ENCODE measurements at regions not wholly inside any gene's neighbourhood (a gene's known extent, or its start where the extent isn't known, plus 50 kb on each side); places are given as distances from the start of the nearest gene placed in this dataset.
"Not testable (repeated sequence)": the region's sequence is repeated elsewhere in the genome, so short reads cannot be mapped to it uniquely, and the experiment has no call there.

DNA sequence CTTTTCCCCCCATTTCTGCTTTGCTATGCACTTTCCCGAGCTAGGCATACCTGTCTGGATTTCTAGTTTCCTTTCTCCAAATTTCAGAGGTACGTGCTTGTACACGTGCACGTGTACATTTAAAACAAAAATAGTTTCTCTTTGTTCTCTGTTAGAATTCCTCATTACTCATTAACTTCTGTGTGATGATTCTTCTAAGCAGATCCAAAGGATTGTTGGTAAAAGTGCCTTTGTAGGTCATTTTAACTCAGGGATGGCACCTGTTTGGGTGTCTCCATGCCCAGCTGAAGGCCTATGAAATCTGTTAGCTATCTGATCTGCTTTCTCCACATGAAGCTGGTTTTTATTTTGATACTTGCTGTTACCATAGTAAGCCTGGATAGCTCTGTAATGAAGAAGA lies 264.3 kb downstream of the LPIN1 start:
- H3K27me3 ChIP-seq = no peaks in the 10 kb centered on the region
- intact Hi-C loops (cut with DNase I) = no loop called here
- no peaks in the 10 kb centered on the region for H3K9me3 ChIP-seq
- H3K4me3 ChIP-seq = no peak overlapping the region
- H3K4me1 ChIP-seq = no peaks in the 10 kb centered on the region
- no peak for DNase-seq
- H3K27ac ChIP-seq = no peak overlapping the region
- no peak overlapping the region for H3K9ac ChIP-seq (ENCODE audit: low read depth in 2 of 2, low read length in 2 of 2)
- TF ChIP-seq, protein P1, sequence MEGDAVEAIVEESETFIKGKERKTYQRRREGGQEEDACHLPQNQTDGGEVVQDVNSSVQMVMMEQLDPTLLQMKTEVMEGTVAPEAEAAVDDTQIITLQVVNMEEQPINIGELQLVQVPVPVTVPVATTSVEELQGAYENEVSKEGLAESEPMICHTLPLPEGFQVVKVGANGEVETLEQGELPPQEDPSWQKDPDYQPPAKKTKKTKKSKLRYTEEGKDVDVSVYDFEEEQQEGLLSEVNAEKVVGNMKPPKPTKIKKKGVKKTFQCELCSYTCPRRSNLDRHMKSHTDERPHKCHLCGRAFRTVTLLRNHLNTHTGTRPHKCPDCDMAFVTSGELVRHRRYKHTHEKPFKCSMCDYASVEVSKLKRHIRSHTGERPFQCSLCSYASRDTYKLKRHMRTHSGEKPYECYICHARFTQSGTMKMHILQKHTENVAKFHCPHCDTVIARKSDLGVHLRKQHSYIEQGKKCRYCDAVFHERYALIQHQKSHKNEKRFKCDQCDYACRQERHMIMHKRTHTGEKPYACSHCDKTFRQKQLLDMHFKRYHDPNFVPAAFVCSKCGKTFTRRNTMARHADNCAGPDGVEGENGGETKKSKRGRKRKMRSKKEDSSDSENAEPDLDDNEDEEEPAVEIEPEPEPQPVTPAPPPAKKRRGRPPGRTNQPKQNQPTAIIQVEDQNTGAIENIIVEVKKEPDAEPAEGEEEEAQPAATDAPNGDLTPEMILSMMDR (IDR thresholded peaks at IDR 0.05) = no peak
- no peaks in the 10 kb centered on the region for H3K36me3 ChIP-seq

DNA sequence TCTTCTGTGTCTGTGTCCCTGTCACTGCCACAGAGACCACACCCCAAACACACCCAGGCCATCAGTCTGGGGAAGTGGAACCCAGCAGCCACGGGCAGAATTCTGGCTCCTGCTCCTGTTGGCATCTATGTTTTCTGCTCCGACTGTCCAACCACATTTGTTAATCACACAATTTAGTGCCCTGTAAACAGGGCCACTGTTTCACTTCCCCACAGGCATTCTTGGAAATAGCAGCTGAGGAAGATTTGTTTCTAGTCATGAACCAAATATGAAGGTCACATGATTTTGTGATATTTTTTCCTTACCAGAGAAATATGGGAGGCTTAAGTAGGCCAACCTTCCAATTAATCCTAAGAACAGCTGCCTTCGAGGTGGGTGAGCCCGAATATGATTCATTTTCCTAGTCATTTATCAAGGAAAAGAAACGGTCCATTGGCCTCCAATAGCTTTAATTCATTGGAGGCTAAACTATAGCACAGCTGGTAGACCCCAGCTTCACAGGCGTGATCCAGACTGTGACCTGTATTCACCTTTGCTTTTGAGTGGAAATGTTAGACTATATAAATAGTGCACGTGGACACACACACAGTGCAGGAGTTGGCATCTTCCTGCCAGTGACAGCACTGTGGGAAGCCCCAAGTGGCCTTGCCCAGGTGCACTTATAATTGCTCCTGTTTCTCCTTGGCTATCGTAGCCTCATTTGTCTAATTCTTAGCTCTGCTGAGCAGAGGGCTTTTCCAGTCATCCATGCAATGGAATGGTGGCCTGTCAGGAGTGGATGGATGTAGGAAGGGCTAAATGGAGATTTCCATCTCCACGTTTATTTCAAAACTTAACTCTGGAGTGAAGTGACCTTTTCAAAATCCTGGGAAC lies 267.9 kb downstream of the LPIN1 start:
- no peak for DNase-seq
- no peaks in the 10 kb centered on the region for H3K27me3 ChIP-seq
- no peak overlapping the region for H3K4me3 ChIP-seq
- no peaks in the 10 kb centered on the region for H3K9me3 ChIP-seq
- TF ChIP-seq, protein P1 (IDR thresholded peaks at IDR 0.05) = no peak
- H3K27ac ChIP-seq = no peak overlapping the region
- intact Hi-C loops (cut with DNase I) = no loop called here
- no peak overlapping the region for H3K9ac ChIP-seq (ENCODE audit: low read depth in 2 of 2, low read length in 2 of 2)
- H3K36me3 ChIP-seq = no peaks in the 10 kb centered on the region
- no peaks in the 10 kb centered on the region for H3K4me1 ChIP-seq

DNA sequence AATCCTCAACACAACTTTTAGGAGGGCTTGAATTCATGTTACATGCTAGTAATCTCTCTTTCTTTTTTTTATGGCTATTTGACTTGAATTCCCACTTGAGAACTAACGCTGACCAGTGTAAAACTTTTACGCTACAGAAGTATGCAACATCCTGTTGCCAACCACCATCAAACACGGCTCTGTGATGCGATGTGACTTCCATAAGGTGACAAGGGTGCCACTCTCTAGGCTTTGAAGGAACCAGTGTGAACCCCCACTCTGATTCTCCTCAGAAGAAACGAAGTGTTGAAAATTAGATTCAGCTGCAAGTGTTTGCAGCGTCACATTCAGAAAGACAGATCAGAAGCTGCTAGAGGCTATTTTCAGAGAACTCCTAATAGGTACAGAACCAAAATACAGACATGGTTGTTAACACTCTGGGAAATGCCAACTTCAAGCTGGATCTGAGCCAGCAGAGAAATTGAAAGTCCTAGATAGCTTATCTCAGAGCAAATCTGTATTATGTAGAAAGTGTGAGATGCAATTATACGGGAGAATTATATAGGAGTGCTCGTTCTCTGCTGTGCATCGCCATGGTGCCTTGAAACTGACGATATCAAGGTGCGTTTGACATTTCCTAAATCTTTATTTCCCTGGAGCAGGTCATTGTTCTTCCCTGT lies 271.2 kb downstream of the LPIN1 start:
- no peak for DNase-seq
- intact Hi-C loops (cut with DNase I) = no loop called here
- no peak overlapping the region for H3K4me3 ChIP-seq
- no peaks in the 10 kb centered on the region for H3K36me3 ChIP-seq
- no peak overlapping the region for H3K27ac ChIP-seq
- H3K4me1 ChIP-seq = no peaks in the 10 kb centered on the region
- TF ChIP-seq, protein P1 (IDR thresholded peaks at IDR 0.05) = no peak
- no peaks in the 10 kb centered on the region for H3K27me3 ChIP-seq
- H3K9ac ChIP-seq (ENCODE audit: low read depth in 2 of 2, low read length in 2 of 2) = no peak overlapping the region
- H3K9me3 ChIP-seq = no peaks in the 10 kb centered on the region

DNA sequence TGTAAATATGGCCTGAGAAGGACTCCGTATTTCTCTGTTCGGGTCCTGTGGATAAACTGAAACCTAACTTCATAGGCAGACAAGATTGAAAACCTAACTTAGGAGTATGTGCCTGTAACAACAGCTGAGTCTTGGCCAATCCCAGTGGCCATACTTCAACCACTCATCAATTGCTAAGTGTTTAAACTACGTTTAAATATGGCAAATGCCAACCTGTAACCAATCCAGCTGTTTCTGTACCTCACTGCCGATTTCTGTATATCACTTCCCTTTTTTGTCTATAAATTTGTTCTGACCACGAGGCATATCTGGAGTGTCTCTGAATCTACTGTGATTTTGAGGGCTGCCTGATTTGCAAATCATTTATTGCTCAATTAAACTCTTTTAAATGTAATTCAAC lies 272.3 kb downstream of the LPIN1 start:
- H3K9ac ChIP-seq (ENCODE audit: low read depth in 2 of 2, low read length in 2 of 2); intact Hi-C loops (cut with DNase I); H3K9me3 ChIP-seq; H3K4me3 ChIP-seq; H3K27me3 ChIP-seq; H3K36me3 ChIP-seq; H3K27ac ChIP-seq; H3K4me1 ChIP-seq; DNase-seq: not testable (repeated sequence)

DNA sequence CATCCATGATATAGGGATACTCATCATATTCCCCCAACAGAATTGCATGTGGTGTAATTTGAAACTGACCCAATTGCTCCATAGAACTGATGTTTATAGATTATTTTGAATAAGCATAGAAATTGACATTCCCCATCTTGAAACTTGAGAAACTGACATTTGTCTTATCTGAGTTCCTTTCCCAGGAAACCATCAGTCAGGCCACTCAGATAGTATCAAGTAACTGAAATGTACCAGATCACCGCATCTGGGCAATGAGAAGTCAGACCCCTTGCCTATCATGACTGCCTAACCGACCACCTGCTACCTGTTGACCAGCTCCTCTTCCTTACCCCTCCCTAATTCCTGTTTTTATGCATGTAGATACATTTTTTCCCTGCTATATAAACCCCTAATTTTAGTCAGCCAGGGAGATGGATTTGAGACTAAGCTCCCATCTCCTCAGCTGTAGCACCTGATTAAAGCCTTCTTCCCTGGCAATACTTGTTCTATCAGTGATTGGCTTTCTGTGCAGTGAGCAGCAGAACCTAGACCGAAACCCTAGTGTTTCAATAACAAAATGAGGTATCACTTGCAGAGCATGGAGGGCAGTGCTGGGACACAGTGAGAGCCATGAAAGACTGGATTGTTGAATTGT lies 274.5 kb downstream of the LPIN1 start:
- H3K27me3 ChIP-seq = no peaks in the 10 kb centered on the region
- no peaks in the 10 kb centered on the region for H3K9me3 ChIP-seq
- H3K4me1 ChIP-seq = no peaks in the 10 kb centered on the region
- intact Hi-C loops (cut with DNase I) = no loop called here
- no peak for DNase-seq
- H3K9ac ChIP-seq (ENCODE audit: low read depth in 2 of 2, low read length in 2 of 2) = no peak overlapping the region
- H3K27ac ChIP-seq = no peak overlapping the region
- no peaks in the 10 kb centered on the region for H3K36me3 ChIP-seq
- TF ChIP-seq, protein P1 (IDR thresholded peaks at IDR 0.05) = no peak
- H3K4me3 ChIP-seq = no peak overlapping the region

DNA sequence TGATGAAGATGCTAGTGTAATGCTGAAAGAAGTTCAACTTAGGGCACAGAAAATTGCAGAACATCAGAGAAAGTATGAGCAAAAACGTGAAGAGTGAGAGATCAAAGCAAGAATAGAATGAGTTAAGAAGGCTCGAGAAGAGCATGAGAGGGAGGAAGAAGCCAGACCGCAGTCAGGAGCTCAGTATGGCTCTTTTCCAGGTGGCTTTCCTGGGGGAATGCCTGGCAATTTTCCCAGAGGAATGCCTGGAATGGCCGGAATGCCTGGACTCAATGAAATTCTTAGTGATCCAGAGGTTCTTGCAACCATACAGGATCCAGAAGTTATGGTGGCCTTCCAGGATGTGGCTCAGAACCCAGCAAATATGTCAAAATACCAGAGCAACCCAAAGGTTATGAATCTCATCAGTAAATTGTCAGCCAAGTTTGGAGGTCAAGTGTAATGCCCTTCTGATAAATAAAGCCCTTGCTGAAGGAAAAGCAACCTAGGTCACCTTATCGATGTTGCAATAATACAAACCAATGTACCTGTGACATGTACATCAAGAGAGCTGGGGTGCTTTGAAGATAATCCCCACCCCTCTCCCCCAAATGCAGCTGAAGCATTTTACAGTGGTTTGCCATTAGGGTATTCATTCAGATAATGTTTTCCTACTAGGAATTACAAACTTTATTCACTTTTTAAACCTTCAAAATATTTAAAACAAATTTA lies 277.9 kb downstream of the LPIN1 start:
- H3K4me1 ChIP-seq; H3K27me3 ChIP-seq; H3K9ac ChIP-seq (ENCODE audit: low read depth in 2 of 2, low read length in 2 of 2); intact Hi-C loops (cut with DNase I); H3K36me3 ChIP-seq; H3K4me3 ChIP-seq; H3K27ac ChIP-seq; DNase-seq; H3K9me3 ChIP-seq: not testable (repeated sequence)

Data from colonic mucosa (tissue), 4 donors.